ENCODE measurements at regions not wholly inside any gene's neighbourhood (a gene's known extent, or its start where the extent isn't known, plus 50 kb on each side); places are given as distances from the start of the nearest gene placed in this dataset.

GRCh38 chr6:103036846-103037245, 1643.3 kb downstream of the GRIK2 start:
- TF ChIP-seq CTCF (IDR thresholded peaks at IDR 0.05) (no peak), POLR2A (IDR thresholded peaks at IDR 0.05) (no peak)
